ENCODE measurements at regions not wholly inside any gene's neighbourhood (a gene's known extent, or its start where the extent isn't known, plus 50 kb on each side); places are given as distances from the start of the nearest gene placed in this dataset.

GRCh38 chr11:98289617-98290263 lies 731.0 kb upstream of the CNTN5 start:
- DNase-seq (ENCODE audit: low spot score): no peak
- Mint-ChIP-seq H3K4me1 (no peaks in the 10 kb centered on the region), H3K27me3 (ENCODE audit: insufficient read depth, low read depth, poor library complexity) (no peaks in the 10 kb centered on the region), H3K4me3 (no peak overlapping the region), H3K9me3 (no peaks in the 10 kb centered on the region), H3K27ac (no peak overlapping the region), H3K36me3 (ENCODE audit: low read depth) (no peaks in the 10 kb centered on the region)
- H3K4me2 ChIP-seq: no peak overlapping the region
- no peak for TF ChIP-seq REST (IDR thresholded peaks at IDR 0.05; ENCODE audit: unreplicated experiment)
- no peak for TF ChIP-seq STAT1 (IDR thresholded peaks at IDR 0.05; ENCODE audit: unreplicated experiment)
- ATAC-seq: no peak
- H3K79me2 ChIP-seq (replicated peaks; ENCODE audit: insufficient read depth): no peaks in the 10 kb centered on the region
- H2AFZ ChIP-seq: no peak overlapping the region
- H3K4me1 ChIP-seq (ENCODE audit: insufficient read depth): no peaks in the 10 kb centered on the region
- no peak overlapping the region for H3K27ac ChIP-seq (ENCODE audit: low read depth)
- H3K36me3 ChIP-seq (ENCODE audit: insufficient read depth): no peaks in the 10 kb centered on the region
- H3K27me3 ChIP-seq (ENCODE audit: insufficient read depth): no peaks in the 10 kb centered on the region
- no peak overlapping the region for H3K4me3 ChIP-seq
- no peaks in the 10 kb centered on the region for H4K20me1 ChIP-seq (replicated peaks; ENCODE audit: insufficient read depth)
- no peaks in the 10 kb centered on the region for H3K9me2 ChIP-seq (ENCODE audit: insufficient read depth)
- H3F3A ChIP-seq (replicated peaks; ENCODE audit: low read depth): no peaks in the 10 kb centered on the region

- Histone ChIP-seq H4K20me1 (replicated peaks; ENCODE audit: insufficient read depth) (no peaks in the 10 kb centered on the region), H3K79me2 (replicated peaks; ENCODE audit: insufficient read depth) (no peaks in the 10 kb centered on the region), H3K9me2 (ENCODE audit: insufficient read depth) (no peaks in the 10 kb centered on the region), H3K4me3 (no peak overlapping the region), H3K4me1 (ENCODE audit: insufficient read depth) (no peaks in the 10 kb centered on the region), H3K27me3 (ENCODE audit: insufficient read depth) (no peaks in the 10 kb centered on the region), H3K36me3 (ENCODE audit: insufficient read depth) (no peaks in the 10 kb centered on the region), H2AFZ (peak overlapping the region; percentile 44; the same call in 1 of the 2 replicates), H3F3A (replicated peaks; ENCODE audit: low read depth) (no peaks in the 10 kb centered on the region), H3K27ac (ENCODE audit: low read depth) (no peak overlapping the region), H3K4me2 (no peak overlapping the region)
- no peak overlapping the region for H3K4me3 Mint-ChIP-seq
- H3K27me3 Mint-ChIP-seq (ENCODE audit: insufficient read depth, low read depth, poor library complexity): peaks cover 2% of the 10 kb centered on the region
- no peak for ATAC-seq
- DNase-seq (ENCODE audit: low spot score): no peak
- H3K9me3 Mint-ChIP-seq: no peaks in the 10 kb centered on the region
- no peak overlapping the region; the same call in 1 of the 2 replicates for H3K27ac Mint-ChIP-seq
- peaks cover 6% of the 10 kb centered on the region; the same call in 2 of the 3 replicates for H3K4me1 Mint-ChIP-seq
- H3K36me3 Mint-ChIP-seq (ENCODE audit: low read depth): no peaks in the 10 kb centered on the region
- TF ChIP-seq ZNF331 (CRISPR knock-in tag; IDR thresholded peaks at IDR 0.05; ENCODE audit: low read depth) (no peak), JUNB (IDR thresholded peaks at IDR 0.05; ENCODE audit: unreplicated experiment) (no peak), STAT1 (IDR thresholded peaks at IDR 0.05; ENCODE audit: unreplicated experiment) (no peak), POLR2AphosphoS5 (IDR thresholded peaks at IDR 0.05; ENCODE audit: low read depth) (no peak)
- TF ChIP-seq, protein P1, sequence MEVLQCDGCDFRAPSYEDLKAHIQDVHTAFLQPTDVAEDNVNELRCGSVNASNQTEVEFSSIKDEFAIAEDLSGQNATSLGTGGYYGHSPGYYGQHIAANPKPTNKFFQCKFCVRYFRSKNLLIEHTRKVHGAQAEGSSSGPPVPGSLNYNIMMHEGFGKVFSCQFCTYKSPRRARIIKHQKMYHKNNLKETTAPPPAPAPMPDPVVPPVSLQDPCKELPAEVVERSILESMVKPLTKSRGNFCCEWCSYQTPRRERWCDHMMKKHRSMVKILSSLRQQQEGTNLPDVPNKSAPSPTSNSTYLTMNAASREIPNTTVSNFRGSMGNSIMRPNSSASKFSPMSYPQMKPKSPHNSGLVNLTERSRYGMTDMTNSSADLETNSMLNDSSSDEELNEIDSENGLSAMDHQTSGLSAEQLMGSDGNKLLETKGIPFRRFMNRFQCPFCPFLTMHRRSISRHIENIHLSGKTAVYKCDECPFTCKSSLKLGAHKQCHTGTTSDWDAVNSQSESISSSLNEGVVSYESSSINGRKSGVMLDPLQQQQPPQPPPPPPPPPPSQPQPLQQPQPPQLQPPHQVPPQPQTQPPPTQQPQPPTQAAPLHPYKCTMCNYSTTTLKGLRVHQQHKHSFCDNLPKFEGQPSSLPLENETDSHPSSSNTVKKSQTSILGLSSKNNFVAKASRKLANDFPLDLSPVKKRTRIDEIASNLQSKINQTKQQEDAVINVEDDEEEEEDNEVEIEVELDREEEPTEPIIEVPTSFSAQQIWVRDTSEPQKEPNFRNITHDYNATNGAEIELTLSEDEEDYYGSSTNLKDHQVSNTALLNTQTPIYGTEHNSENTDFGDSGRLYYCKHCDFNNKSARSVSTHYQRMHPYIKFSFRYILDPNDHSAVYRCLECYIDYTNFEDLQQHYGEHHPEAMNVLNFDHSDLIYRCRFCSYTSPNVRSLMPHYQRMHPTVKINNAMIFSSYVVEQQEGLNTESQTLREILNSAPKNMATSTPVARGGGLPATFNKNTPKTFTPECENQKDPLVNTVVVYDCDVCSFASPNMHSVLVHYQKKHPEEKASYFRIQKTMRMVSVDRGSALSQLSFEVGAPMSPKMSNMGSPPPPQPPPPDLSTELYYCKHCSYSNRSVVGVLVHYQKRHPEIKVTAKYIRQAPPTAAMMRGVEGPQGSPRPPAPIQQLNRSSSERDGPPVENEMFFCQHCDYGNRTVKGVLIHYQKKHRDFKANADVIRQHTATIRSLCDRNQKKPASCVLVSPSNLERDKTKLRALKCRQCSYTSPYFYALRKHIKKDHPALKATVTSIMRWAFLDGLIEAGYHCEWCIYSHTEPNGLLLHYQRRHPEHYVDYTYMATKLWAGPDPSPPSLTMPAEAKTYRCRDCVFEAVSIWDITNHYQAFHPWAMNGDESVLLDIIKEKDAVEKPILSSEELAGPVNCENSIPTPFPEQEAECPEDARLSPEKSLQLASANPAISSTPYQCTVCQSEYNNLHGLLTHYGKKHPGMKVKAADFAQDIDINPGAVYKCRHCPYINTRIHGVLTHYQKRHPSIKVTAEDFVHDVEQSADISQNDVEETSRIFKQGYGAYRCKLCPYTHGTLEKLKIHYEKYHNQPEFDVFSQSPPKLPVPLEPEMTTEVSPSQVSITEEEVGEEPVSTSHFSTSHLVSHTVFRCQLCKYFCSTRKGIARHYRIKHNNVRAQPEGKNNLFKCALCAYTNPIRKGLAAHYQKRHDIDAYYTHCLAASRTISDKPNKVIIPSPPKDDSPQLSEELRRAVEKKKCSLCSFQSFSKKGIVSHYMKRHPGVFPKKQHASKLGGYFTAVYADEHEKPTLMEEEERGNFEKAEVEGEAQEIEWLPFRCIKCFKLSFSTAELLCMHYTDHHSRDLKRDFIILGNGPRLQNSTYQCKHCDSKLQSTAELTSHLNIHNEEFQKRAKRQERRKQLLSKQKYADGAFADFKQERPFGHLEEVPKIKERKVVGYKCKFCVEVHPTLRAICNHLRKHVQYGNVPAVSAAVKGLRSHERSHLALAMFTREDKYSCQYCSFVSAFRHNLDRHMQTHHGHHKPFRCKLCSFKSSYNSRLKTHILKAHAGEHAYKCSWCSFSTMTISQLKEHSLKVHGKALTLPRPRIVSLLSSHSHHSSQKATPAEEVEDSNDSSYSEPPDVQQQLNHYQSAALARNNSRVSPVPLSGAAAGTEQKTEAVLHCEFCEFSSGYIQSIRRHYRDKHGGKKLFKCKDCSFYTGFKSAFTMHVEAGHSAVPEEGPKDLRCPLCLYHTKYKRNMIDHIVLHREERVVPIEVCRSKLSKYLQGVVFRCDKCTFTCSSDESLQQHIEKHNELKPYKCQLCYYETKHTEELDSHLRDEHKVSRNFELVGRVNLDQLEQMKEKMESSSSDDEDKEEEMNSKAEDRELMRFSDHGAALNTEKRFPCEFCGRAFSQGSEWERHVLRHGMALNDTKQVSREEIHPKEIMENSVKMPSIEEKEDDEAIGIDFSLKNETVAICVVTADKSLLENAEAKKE (CRISPR knock-in tag; IDR thresholded peaks at IDR 0.05): no peak
- TF ChIP-seq, protein P2, sequence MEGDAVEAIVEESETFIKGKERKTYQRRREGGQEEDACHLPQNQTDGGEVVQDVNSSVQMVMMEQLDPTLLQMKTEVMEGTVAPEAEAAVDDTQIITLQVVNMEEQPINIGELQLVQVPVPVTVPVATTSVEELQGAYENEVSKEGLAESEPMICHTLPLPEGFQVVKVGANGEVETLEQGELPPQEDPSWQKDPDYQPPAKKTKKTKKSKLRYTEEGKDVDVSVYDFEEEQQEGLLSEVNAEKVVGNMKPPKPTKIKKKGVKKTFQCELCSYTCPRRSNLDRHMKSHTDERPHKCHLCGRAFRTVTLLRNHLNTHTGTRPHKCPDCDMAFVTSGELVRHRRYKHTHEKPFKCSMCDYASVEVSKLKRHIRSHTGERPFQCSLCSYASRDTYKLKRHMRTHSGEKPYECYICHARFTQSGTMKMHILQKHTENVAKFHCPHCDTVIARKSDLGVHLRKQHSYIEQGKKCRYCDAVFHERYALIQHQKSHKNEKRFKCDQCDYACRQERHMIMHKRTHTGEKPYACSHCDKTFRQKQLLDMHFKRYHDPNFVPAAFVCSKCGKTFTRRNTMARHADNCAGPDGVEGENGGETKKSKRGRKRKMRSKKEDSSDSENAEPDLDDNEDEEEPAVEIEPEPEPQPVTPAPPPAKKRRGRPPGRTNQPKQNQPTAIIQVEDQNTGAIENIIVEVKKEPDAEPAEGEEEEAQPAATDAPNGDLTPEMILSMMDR (conservative IDR thresholded peaks at IDR 0.05; ENCODE audit: low read depth in 2 of 2): no peak
Measured at GRCh38 chr11:98296091-98296880, 724.5 kb upstream of the CNTN5 start.

All from GM23338 (cell line).